ENCODE measurements at regions not wholly inside any gene's neighbourhood (a gene's known extent, or its start where the extent isn't known, plus 50 kb on each side); places are given as distances from the start of the nearest gene placed in this dataset.

DNA sequence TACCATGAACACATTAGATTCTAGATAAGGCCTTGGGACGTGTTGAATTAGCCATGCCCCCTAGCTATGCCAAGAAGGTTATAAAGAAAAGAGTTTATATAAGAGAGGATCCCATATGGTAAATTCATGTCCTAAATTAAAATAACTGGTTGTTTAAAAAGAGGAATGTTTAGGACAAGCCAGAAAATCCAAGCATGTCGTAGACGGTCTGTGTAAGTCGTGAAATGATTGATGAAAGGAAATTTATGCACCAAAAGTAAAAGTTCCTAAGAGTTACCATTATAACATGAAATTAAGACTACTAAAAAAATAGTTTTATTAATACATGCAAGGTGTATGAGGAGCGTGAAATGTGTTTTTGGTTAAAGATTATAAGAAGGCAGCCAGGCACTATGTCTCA is 624.9 kb downstream of the ARL4A start:
- H3K27me3 ChIP-seq (ENCODE audit: control insufficient read depth, insufficient read depth, low read length) = no peaks in the 10 kb centered on the region
- intact Hi-C loops (cut with DNase I) = no loop called here
- no peaks in the 10 kb centered on the region for H3K9me3 ChIP-seq (ENCODE audit: control insufficient read depth in 2 of 3, insufficient read depth in 1 of 3, low read length in 3 of 3)
- no peak for FAIRE-seq
- peak in 1 of 5 donors; percentile 7 for DNase-seq
- no peak overlapping the region for H3K27ac ChIP-seq (ENCODE audit: low read depth in 2 of 2, low read length in 2 of 2)
- no peak overlapping the region for H3K9ac ChIP-seq (ENCODE audit: low read length in 3 of 3)
- no peaks in the 10 kb centered on the region for H3K4me1 ChIP-seq (ENCODE audit: control insufficient read depth in 2 of 3, insufficient read depth in 2 of 3, low read depth in 1 of 3, low read length in 3 of 3)
- H3K4me3 ChIP-seq (ENCODE audit: low read length in 3 of 3) = no peak overlapping the region
- H3K36me3 ChIP-seq (ENCODE audit: control insufficient read depth in 2 of 3, insufficient read depth in 3 of 3, low read length in 3 of 3) = no peaks in the 10 kb centered on the region
- TF ChIP-seq CTCF (IDR thresholded peaks at IDR 0.05; ENCODE audit: borderline replicate concordance, extremely low read depth, insufficient read depth) = no peak

DNA sequence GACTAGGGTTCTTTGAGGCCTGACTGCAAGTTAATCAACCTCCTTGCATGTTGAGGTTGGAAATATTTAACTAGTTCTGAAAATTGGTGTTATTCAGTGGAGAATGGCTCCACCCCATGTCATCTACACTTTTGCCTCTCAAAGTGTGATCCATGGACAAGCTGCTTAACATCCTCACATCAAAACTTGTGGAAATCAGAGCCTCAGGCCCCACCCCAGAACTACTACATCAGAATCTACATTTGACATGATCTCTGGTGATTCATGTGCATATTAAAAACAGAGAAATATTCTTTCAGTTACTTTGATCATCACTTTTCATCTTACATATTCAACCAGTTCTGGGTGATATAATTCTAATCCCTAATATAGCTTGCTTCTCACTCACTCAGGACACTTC is 632.9 kb downstream of the ARL4A start:
- Histone ChIP-seq H3K4me3 (ENCODE audit: low read length in 3 of 3) (no peak overlapping the region), H3K9me3 (ENCODE audit: control insufficient read depth in 2 of 3, insufficient read depth in 1 of 3, low read length in 3 of 3) (no peaks in the 10 kb centered on the region), H3K36me3 (ENCODE audit: control insufficient read depth in 2 of 3, insufficient read depth in 3 of 3, low read length in 3 of 3) (no peaks in the 10 kb centered on the region), H3K9ac (ENCODE audit: low read length in 3 of 3) (no peak overlapping the region), H3K4me1 (ENCODE audit: control insufficient read depth in 2 of 3, insufficient read depth in 2 of 3, low read depth in 1 of 3, low read length in 3 of 3) (no peaks in the 10 kb centered on the region), H3K27me3 (ENCODE audit: control insufficient read depth, insufficient read depth, low read length) (no peaks in the 10 kb centered on the region), H3K27ac (ENCODE audit: low read depth in 2 of 2, low read length in 2 of 2) (no peak overlapping the region)
- FAIRE-seq (no peak), DNase-seq (no peak)
- intact Hi-C loops (cut with DNase I) = no loop called here
- TF ChIP-seq CTCF (IDR thresholded peaks at IDR 0.05; ENCODE audit: borderline replicate concordance, extremely low read depth, insufficient read depth) = no peak

GRCh38 chr7:13321316-13321715 is 633.9 kb downstream of the ARL4A start:
- H3K9ac ChIP-seq (ENCODE audit: low read length in 3 of 3) = no peak overlapping the region
- H3K36me3 ChIP-seq (ENCODE audit: control insufficient read depth in 2 of 3, insufficient read depth in 3 of 3, low read length in 3 of 3) = no peaks in the 10 kb centered on the region
- no peak for FAIRE-seq
- no peak for TF ChIP-seq CTCF (IDR thresholded peaks at IDR 0.05; ENCODE audit: borderline replicate concordance, extremely low read depth, insufficient read depth)
- no peak for DNase-seq
- no peaks in the 10 kb centered on the region for H3K4me1 ChIP-seq (ENCODE audit: control insufficient read depth in 2 of 3, insufficient read depth in 2 of 3, low read depth in 1 of 3, low read length in 3 of 3)
- intact Hi-C loops (cut with DNase I) = no loop called here
- H3K27me3 ChIP-seq (ENCODE audit: control insufficient read depth, insufficient read depth, low read length) = no peaks in the 10 kb centered on the region
- no peak overlapping the region for H3K4me3 ChIP-seq (ENCODE audit: low read length in 3 of 3)
- H3K27ac ChIP-seq (ENCODE audit: low read depth in 2 of 2, low read length in 2 of 2) = no peak overlapping the region
- H3K9me3 ChIP-seq (ENCODE audit: control insufficient read depth in 2 of 3, insufficient read depth in 1 of 3, low read length in 3 of 3) = no peaks in the 10 kb centered on the region

DNA sequence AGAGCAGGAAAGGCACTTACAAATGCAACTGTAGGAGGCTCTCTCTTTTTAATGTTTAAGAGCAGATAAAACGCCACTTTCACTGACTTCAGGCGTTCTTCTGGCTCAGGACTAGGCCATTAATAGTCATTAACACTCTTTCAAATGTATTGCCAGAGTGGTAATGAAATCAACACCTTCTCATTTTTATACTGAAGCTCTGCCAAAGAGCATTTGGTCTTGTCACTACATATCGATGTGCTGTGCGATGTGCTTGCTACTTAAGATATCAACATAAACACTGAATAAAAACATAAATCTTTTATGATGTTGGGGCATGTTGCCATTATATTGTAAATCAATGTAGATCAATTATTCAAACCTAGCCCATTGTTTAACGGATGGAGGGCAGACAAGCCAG is 634.7 kb downstream of the ARL4A start:
- Histone ChIP-seq H3K27me3 (ENCODE audit: control insufficient read depth, insufficient read depth, low read length) (no peaks in the 10 kb centered on the region), H3K4me1 (ENCODE audit: control insufficient read depth in 2 of 3, insufficient read depth in 2 of 3, low read depth in 1 of 3, low read length in 3 of 3) (no peaks in the 10 kb centered on the region), H3K9ac (ENCODE audit: low read length in 3 of 3) (no peak overlapping the region), H3K27ac (ENCODE audit: low read depth in 2 of 2, low read length in 2 of 2) (no peak overlapping the region), H3K36me3 (ENCODE audit: control insufficient read depth in 2 of 3, insufficient read depth in 3 of 3, low read length in 3 of 3) (no peaks in the 10 kb centered on the region), H3K4me3 (ENCODE audit: low read length in 3 of 3) (no peak overlapping the region), H3K9me3 (ENCODE audit: control insufficient read depth in 2 of 3, insufficient read depth in 1 of 3, low read length in 3 of 3) (no peaks in the 10 kb centered on the region)
- DNase-seq = no peak
- no peak for TF ChIP-seq CTCF (IDR thresholded peaks at IDR 0.05; ENCODE audit: borderline replicate concordance, extremely low read depth, insufficient read depth)
- intact Hi-C loops (cut with DNase I) = no loop called here
- no peak for FAIRE-seq
